IPS DF 6.9 (cell line): ENCODE measurements at regions not wholly inside any gene's neighbourhood (a gene's known extent, or its start where the extent isn't known, plus 50 kb on each side); places are given as distances from the start of the nearest gene placed in this dataset.
"Not testable (repeated sequence)": the region's sequence is repeated elsewhere in the genome, so short reads cannot be mapped to it uniquely, and the experiment has no call there.

Experiments used
- DNase-seq: peaks from one replicate; pipeline ENCODE4 v3.0.0-alpha.2; 2013; ENCODE audit warnings: low read depth, low spot score
- H3K27ac ChIP-seq: one replicate; pipeline ENCODE4 v1.5.1; 2013; ENCODE audit warnings: low read length, control low read depth
- H3K27me3 ChIP-seq: 2 replicates; pipeline ENCODE4 v1.6.1; 2013; ENCODE audit warnings: mild to moderate bottlenecking, low read length; ENCODE audit not compliant: control insufficient read depth, insufficient read depth
- H3K36me3 ChIP-seq: 2 replicates; pipeline ENCODE4 v1.6.1; 2013; ENCODE audit warnings: low read length; ENCODE audit not compliant: control insufficient read depth, insufficient read depth
- H3K4me1 ChIP-seq: 2 replicates; pipeline ENCODE4 v1.6.1; 2013; ENCODE audit warnings: low read length; ENCODE audit not compliant: control insufficient read depth, insufficient read depth
- H3K4me3 ChIP-seq: 2 replicates; pipeline ENCODE4 v1.5.1; 2013; ENCODE audit warnings: mild to moderate bottlenecking, low read length
- H3K9me3 ChIP-seq: 2 replicates; pipeline ENCODE4 v1.6.1; 2013; ENCODE audit warnings: low read length, inconsistent platforms; ENCODE audit not compliant: control insufficient read depth, insufficient read depth
- WGBS: extraction: QIAGEN DNeasy Blood & Tissue Kit; methylation state at CpG from one replicate; pipeline ENCODE4 v1.1.7; 2013; ENCODE audit warnings: mixed read lengths, missing lambda C conversion rate; ENCODE audit not compliant: insufficient read length, insufficient coverage; 5-methylcytosine and 5-hydroxymethylcytosine counted together

DNA sequence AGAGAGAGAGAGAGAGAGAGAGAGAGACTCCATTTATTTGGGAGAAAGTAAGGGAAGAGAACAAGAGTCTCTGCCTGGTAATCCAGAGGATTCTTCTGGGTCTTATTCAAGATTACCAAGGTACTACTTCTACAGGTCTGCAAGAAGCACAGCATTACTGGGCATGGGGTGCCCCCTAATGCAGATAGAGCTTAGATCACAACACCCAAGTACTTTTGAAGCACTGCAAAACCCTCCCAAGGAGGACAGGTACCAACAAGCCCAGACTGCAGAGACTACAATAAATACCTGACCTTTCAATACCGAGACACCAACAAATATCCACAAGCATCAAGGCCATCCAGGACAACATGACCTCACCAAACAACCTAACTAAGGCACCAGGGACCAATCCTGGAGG, 94.7 kb upstream of the PHF24 start:
- WGBS: no CpG with 5 or more reads among the region's 1 CpG
- Histone ChIP-seq H3K9me3 (no peaks in the 10 kb centered on the region; the same call in 1 of the 2 replicates), H3K4me1 (no peaks in the 10 kb centered on the region), H3K27ac (no peak overlapping the region), H3K36me3 (no peaks in the 10 kb centered on the region), H3K27me3 (no peaks in the 10 kb centered on the region), H3K4me3 (no peak overlapping the region)
- DNase-seq: no peak

GRCh38 chr9:34862836-34863235, 95.2 kb upstream of the PHF24 start:
- Histone ChIP-seq H3K27ac (no peak overlapping the region), H3K4me1 (no peaks in the 10 kb centered on the region), H3K9me3 (no peaks in the 10 kb centered on the region; the same call in 1 of the 2 replicates), H3K4me3 (no peak overlapping the region), H3K27me3 (no peaks in the 10 kb centered on the region), H3K36me3 (no peaks in the 10 kb centered on the region)
- no peak for DNase-seq

GRCh38 chr9:34862043-34862442, 96.0 kb upstream of the PHF24 start:
- WGBS: no CpG with 5 or more reads among the region's 4 CpGs
- H3K4me1 ChIP-seq: no peaks in the 10 kb centered on the region
- H3K27ac ChIP-seq: no peak overlapping the region
- H3K4me3 ChIP-seq: no peak overlapping the region
- DNase-seq: no peak
- no peaks in the 10 kb centered on the region; the same call in 1 of the 2 replicates for H3K9me3 ChIP-seq
- no peaks in the 10 kb centered on the region for H3K27me3 ChIP-seq
- H3K36me3 ChIP-seq: no peaks in the 10 kb centered on the region

- not testable (repeated sequence) for H3K27ac ChIP-seq, DNase-seq, H3K4me1 ChIP-seq, H3K36me3 ChIP-seq, H3K9me3 ChIP-seq, H3K4me3 ChIP-seq, H3K27me3 ChIP-seq
These were observed 103.1 kb upstream of the PHF24 start for GRCh38 chr9:34855016-34855415.

DNA sequence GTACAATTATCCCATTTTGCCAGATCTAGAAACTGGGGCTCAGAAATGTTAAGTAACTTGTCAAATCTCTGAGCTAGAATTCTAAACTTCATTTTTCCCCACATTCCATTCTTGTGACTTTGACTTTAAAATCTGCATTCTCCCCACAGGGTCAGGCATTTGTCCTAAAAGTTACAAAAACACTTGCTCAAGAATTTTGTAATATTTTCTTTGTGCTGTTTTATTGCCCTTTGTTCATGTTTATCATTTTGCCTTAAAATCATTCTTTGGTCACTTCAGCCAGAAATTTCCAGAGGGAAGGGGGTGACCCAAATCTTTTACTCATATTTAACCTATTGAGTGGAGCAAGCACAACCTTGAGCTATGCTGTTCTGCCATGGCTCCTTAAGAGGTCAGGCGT, 120.1 kb upstream of the CCL21 start:
- Histone ChIP-seq H3K27me3 (no peaks in the 10 kb centered on the region), H3K9me3 (no peaks in the 10 kb centered on the region), H3K36me3 (no peaks in the 10 kb centered on the region), H3K4me1 (no peaks in the 10 kb centered on the region), H3K4me3 (no peak overlapping the region), H3K27ac (no peak overlapping the region)
- WGBS: no CpG with 5 or more reads among the region's 1 CpG
- no peak for DNase-seq

DNA sequence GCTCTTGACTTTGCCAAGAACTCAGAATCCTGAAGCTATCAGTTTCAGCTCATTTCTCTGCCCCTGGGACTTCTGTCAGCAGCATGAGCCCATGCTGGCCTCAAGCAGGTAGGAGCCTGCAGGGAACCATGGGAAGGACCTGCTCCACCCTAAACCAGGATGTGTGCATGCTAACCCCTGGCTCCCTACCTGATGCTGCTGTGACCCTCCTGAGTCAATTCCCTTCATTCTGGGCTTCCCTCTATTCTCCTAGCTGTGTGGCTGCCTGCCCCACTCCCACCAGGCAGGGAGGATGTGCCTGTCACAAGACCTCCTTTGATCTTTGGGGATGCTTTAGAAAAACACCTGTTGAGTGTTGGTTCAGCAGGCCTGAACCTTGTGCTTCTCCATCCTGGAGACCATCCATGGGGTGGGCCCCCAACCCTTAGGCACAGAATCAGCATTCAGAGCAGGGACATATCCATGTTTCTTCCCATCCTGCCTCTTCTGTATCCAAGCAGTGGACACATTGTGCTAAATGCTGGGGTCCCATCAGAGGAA, 117.1 kb upstream of the CCL21 start:
- no peak overlapping the region for H3K4me3 ChIP-seq
- no peaks in the 10 kb centered on the region for H3K4me1 ChIP-seq
- H3K27ac ChIP-seq: no peak overlapping the region
- no peak for DNase-seq
- no peaks in the 10 kb centered on the region for H3K27me3 ChIP-seq
- no peaks in the 10 kb centered on the region for H3K36me3 ChIP-seq
- no peaks in the 10 kb centered on the region for H3K9me3 ChIP-seq

GRCh38 chr9:34825775-34826174, 115.8 kb upstream of the CCL21 start:
- no CpG with 5 or more reads among the region's 4 CpGs for WGBS
- no peaks in the 10 kb centered on the region for H3K36me3 ChIP-seq
- no peaks in the 10 kb centered on the region for H3K27me3 ChIP-seq
- no peak overlapping the region for H3K4me3 ChIP-seq
- no peak for DNase-seq
- H3K9me3 ChIP-seq: no peaks in the 10 kb centered on the region
- no peaks in the 10 kb centered on the region for H3K4me1 ChIP-seq
- no peak overlapping the region for H3K27ac ChIP-seq

GRCh38 chr9:34823778-34824177, 113.8 kb upstream of the CCL21 start:
- no peak overlapping the region for H3K4me3 ChIP-seq
- no peaks in the 10 kb centered on the region for H3K36me3 ChIP-seq
- no peaks in the 10 kb centered on the region for H3K9me3 ChIP-seq
- no peaks in the 10 kb centered on the region for H3K4me1 ChIP-seq
- no peak overlapping the region for H3K27ac ChIP-seq
- no CpG with 5 or more reads among the region's 4 CpGs for WGBS
- H3K27me3 ChIP-seq: no peaks in the 10 kb centered on the region
- DNase-seq: no peak

DNA sequence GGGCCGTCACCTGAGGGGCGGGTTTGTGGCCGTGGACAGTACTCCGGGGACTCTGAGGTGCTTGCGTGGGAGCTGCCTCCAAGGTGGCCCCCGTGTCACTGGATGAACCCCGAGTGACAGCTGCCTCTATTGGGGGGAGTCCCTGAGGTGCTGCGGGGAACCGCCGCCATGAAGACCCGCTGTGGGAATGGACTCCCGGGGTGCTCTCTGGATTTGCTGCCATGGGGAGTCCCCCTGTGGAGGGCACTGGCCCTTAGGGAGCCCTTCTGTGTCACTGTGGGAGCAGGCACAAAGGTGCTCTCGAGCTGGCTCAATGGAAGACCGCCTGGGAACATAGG, 100.2 kb upstream of the CCL21 start:
- no peak for DNase-seq
- Histone ChIP-seq H3K27ac (no peak overlapping the region), H3K27me3 (no peaks in the 10 kb centered on the region; the same call in 1 of the 2 replicates), H3K36me3 (no peaks in the 10 kb centered on the region), H3K9me3 (no peaks in the 10 kb centered on the region), H3K4me1 (no peaks in the 10 kb centered on the region), H3K4me3 (no peak overlapping the region)
- WGBS: no CpG with 5 or more reads among the region's 14 CpGs

GRCh38 chr9:34809504-34810186, 99.7 kb upstream of the CCL21 start:
- peak; percentile 35 for DNase-seq
- no CpG with 5 or more reads among the region's 70 CpGs for WGBS
- peak overlapping the region; percentile 12; the same call in 1 of the 2 replicates for H3K4me3 ChIP-seq
- no peaks in the 10 kb centered on the region; the same call in 1 of the 2 replicates for H3K27me3 ChIP-seq
- H3K27ac ChIP-seq: no peak overlapping the region
- H3K9me3 ChIP-seq: no peaks in the 10 kb centered on the region
- no peaks in the 10 kb centered on the region for H3K36me3 ChIP-seq
- no peaks in the 10 kb centered on the region for H3K4me1 ChIP-seq

- no peak for DNase-seq
- Histone ChIP-seq H3K36me3 (no peaks in the 10 kb centered on the region), H3K27me3 (no peaks in the 10 kb centered on the region), H3K9me3 (no peaks in the 10 kb centered on the region), H3K27ac (no peak overlapping the region), H3K4me1 (no peaks in the 10 kb centered on the region), H3K4me3 (no peak overlapping the region)
- no CpG with 5 or more reads among the region's 2 CpGs for WGBS
These were observed 93.0 kb upstream of the CCL21 start for GRCh38 chr9:34802916-34803315.
